Glomerular visceral epithelial cell (primary cell): ENCODE measurements at regions not wholly inside any gene's neighbourhood (a gene's known extent, or its start where the extent isn't known, plus 50 kb on each side); places are given as distances from the start of the nearest gene placed in this dataset.
"Not testable (repeated sequence)": the region's sequence is repeated elsewhere in the genome, so short reads cannot be mapped to it uniquely, and the experiment has no call there.

Experiments
- DNase-seq: peaks from one replicate; pipeline ENCODE4 v3.0.0-alpha.2; 2016; ENCODE audit errors: extremely low spot score

DNA sequence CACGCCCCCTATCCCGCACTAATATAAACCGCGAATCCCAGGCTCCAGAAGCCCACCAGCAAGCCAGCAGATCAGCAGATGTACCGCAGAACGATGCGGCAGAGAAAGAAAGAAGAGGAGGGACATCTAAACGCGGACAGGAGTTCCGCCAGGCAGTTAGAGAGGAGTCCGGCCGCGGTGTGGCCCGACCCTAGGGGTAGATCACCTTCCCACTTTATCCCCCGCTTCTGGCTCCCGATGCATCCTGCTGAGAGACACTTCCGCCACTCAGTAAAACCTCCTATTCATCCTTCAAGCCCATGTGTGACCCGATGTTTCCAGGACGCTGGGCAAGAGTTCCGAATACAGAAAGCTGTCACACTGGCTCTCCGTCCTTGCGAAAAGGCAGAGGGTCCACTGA lies 1046.8 kb downstream of the SLITRK5 start:
- DNase-seq, result no peak

DNA sequence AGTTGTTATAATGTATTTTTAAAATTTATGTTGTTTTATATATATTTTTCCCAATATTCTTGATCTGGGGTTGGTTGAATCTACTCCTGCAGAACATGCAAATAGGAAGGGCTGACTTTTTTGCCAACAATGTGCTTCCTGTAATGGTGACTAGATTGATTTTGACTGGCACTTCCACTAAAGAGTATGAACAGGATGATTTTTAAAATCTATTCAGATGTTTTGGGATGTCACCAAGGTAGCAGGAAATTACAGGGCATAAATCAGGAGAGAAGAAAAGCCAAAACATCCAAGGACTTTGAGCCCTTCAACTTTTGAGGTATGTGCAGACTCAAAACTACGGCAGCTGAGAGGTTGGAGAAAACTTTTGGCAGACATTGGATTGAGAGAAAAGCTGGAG lies 1047.6 kb downstream of the SLITRK5 start:
- DNase-seq, result no peak

DNA sequence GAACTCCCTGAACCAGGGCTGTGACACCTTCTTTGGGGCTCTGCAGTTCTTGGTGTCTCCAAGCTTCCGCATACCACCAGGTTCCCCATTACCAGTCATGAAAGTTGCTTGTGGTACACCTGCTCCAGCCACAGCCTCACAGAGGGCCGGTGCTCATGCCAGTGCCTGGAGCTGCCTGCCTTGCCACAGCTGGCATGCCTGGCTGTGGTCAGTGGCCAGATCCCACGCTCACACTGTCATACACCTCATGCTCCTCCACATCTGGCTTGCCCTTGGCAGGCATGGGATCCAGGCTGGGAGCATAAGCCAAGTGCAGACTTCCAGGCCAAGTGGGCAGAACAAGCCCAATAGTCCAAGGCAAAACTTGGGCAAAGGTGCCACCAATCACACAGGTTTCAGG lies 1054.9 kb downstream of the SLITRK5 start:
- no peak for DNase-seq

DNA sequence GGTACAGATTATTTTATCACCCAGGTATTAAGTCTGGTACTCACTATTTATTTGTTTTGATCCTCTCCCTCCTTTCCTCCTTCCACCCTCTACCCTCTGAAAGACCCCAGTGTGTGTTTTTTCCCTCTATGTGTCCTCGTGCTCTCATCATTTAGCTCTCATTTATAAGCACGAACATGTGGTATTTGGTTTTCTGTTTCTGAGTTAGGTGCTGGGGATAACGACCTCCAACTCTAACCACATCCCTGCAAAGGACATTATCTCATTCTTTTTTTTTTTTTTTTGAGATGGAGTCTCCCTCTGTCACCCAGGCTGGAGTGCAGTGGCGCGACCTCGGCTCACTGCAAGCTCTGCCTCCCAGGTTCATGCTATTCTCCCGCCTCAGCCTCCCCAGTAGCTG lies 1056.1 kb downstream of the SLITRK5 start:
- DNase-seq, result not testable (repeated sequence)

DNA sequence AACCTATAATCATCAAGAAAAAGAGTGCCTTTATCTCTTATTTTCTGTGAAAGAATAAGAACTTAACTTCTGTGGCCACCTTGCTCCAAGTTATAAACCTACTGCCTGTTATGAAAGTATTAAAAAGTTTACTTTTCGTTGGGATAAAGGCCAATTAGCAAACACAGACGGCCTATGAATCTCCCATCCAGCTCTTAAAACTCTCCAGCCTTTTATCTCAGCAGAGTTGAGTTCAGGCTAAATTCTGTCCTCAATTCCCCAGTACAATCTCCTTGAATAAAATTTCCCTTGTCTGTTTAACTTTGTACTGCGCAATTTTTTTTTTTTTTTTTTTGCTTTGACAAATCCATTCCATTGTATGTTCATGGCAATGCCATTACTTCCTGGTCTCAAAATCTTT lies 1058.4 kb downstream of the SLITRK5 start:
- no peak for DNase-seq

DNA sequence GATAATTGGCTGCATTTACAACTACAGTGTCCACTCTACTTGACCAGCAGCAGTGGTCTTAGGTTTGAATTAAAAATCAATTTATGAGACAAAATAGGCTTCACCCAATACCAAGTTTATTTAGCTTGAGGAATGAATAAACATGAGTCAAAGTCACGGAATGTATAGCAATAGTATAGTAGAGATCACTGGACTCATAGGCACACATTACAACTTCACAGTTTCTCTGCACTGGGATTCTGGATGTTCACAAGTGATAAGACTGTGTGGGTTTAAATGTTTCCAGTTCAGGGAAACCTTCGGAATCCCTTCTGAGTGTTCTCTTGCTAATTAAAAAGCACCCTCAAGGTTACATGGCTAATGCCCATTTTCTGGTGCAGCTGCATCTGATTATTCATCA lies 1064.9 kb downstream of the SLITRK5 start:
- DNase-seq, result no peak

DNA sequence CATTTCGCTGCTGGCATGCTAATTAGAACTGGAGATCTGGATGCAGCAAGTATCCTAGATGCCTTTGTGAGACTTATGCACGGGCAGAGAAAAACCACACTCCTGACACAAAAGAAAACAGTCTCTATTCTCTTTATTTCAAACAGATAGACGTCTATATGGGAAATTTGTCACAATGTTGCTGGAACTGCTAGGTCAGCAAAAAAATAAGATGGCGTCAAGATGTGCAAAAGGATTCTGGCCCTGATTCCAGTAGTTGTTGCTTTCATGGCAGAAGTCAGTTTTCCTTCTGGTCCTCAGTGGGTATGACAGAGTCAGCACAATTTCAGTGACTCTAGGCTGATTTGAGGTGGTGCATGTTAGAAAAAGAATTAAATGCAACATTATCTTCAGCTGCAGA lies 1068.0 kb downstream of the SLITRK5 start:
- no peak for DNase-seq

DNA sequence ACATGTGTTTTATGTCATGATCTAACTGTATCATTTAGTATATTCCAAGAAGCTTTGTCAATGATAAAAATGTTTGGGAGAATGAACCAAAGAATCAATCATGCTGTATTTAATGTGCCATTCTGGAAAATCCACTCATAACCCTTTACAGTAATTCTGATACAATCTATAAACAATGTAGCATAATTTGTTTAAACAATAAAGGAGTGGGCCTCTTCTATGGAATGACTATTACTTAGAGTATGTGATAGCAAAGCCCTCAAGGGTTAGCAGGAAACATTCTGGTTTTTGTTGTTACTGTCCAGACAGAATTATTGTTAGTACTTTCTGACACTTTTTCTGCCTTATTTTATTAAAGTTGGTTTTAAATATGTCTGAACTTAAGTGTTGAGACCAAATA lies 1073.1 kb downstream of the SLITRK5 start:
- no peak for DNase-seq

DNA sequence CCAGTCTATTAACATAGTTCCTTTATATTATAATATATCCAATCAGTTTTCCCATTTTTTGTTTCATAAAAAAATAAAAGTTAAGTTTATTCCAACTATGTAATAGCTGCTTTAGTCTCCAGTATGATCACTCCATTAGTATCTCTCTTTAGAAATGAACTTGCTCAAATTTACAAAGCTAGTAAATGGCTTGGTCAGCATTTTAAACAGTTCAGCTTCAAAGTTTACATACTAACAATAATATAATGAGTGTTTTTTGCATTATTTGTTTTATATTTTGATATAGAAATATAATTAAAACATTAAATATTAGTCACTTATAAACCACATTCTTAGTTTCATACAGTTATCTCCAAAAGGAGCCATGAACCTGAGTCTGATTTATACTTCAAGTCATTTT lies 1073.8 kb downstream of the SLITRK5 start:
- no peak for DNase-seq

DNA sequence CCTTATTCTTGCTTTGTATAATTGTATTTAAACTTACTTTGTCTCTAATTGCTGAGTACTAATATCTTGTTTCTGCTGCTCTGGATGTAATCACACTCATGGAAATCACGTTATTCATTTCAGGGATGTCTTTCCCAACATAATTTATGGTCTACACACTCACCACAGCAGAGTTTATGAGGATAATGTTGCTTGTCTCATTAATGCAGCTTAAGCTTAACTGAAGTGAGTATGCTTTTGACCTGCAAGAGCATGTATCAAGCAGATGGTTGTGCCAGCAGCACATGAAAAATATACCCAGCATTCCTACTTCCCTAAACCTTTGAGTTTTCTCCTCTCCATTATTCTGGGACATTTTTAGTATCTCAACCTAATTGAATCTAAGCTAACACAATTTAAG lies 1080.9 kb downstream of the SLITRK5 start:
- no peak for DNase-seq

DNA sequence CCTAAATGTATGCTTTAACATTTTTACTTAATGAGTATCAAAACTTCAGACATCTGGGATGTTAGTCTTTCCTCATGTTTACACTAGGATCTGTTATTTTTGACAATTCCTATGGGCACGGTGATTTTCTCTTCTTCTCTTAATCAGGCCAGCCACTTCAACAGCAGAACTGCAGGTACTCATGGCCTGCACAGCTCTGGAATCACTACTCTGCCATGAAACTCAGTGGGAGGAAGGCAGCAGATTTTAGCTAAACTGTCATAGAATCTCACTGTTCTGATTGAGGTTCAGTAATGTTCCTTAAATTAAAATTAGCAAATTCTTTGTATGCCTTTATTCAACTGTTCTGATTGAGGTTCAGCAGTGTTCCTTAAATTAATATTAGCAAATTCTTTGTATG lies 1083.0 kb downstream of the SLITRK5 start:
- DNase-seq, result no peak

DNA sequence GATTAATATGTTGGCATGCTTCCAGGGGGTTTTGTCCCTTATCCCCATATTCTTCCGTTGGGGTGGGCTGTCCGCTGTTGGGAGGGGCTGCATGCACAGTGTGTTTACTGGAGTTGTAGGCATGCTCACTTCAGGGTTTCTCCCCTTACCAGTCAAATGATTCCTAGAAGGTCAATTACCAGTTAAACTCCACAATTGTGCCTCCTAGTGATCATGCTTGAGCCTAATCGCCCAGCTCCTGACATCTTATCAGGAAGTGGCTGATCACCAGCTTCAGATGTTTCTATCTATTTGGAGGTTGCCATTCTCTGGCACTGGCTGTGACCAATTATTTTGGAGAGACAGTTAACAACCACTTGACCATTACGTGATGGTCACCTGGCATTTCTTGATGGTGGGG lies 1090.0 kb downstream of the SLITRK5 start:
- DNase-seq, result no peak

DNA sequence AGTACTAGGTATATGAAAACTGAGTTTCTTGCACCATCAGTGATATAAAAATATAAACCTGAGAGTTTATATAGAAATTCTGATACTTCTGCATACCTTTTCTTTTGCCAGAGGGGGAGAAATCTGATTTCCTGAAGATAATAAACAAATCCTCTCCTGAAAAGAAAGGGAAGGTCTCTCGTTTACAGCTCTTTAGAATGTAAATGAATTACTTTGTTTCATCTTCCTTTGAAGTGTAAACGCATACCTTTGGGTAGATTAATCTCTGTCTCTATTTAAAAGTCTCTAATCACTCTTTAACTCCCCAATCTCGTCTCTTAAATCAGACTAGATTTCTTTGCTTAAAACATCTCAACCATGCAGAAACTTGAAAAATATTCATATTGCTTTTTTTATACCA lies 1092.9 kb downstream of the SLITRK5 start:
- DNase-seq, result no peak

DNA sequence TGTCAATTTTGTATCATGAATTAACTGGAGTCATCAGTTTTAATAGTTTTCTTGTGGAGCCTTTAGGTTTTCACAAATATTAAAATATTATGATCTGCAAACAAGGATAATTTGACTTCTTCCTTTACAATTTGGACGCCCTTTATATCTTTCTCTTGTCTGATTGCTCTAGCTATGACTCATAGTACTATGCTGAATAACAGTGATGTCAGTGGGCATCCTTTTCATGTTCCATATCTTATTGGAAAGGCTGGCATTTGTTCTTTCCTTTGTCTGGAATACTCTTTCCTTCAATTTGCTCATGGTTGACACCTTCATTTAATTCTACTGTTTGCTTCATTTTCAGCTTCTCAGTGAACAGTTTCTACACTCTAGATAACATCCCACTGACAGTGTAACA lies 1129.3 kb downstream of the SLITRK5 start:
- no peak for DNase-seq

DNA sequence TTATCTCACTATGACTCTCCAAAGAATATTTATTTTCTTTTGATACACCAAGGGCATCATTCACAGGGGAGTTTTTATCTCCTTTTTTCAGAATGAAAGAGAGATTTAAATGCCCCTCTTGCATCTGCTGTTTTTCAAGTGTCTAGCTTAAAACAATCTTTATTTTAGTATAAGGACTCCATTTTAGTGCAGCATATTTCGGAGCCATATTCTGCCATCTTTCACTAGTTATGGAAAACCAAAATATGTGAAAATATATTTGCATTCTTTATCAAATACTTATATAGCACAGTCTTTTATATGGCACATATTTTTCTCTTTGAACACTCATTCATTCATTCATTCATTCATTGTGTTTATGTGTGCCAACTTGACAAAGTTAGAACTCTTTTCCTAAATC lies 1130.2 kb downstream of the SLITRK5 start:
- DNase-seq, result no peak

DNA sequence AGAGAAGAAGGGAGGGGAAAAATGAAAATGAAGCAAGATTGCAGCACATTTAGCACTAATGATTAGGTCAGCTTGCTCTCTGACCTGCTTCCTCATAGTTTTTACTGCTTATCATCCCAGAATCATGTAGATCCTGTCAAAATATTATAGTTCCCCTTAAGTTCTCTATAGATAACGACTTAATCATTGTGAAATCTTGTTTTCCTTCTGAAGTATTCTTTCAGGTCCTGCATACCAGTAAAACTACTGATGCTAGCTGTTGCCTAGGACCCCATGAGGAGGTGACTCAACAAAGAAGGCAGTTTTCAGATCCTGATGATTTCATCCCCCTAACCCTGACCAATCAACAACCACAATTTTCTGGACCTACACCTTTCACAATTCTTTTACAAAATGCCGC lies 1131.7 kb downstream of the SLITRK5 start:
- no peak for DNase-seq

DNA sequence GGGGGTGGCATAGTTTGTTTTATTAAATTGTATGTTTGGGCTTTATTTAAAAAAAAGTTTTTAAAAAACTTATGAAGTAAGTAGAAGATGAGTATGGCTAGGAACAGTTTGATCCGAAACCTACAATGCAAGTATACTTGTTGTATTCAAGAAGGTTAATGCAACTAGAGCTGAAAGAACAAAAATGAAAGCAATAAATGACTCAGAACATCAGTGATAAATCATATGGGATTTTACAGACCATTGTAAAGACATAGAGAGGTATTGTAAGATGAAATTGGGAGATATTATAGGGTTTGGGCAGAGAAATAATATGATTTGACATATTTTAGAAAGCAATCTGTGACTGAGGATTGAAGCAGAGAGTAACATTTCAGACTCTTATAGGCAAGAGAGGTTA lies 1135.3 kb downstream of the SLITRK5 start:
- DNase-seq, result no peak

DNA sequence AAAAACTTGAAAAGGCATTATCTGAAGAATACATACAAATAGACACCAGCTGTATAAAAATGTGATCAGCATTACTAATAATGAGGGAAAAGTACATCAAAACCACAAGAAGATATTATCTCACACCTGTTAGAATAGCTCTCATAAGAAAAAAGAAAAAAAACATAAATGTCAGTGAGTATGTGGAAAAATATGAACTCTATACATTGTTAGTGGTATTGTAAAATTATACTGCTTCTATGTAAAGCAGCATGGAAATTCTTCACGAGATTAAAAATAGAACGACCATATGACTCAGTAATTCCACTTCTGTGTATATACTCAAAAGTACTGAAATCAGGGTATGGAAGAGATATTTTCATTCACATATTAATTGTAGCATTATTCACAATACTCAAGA lies 1146.4 kb downstream of the SLITRK5 start:
- no peak for DNase-seq

DNA sequence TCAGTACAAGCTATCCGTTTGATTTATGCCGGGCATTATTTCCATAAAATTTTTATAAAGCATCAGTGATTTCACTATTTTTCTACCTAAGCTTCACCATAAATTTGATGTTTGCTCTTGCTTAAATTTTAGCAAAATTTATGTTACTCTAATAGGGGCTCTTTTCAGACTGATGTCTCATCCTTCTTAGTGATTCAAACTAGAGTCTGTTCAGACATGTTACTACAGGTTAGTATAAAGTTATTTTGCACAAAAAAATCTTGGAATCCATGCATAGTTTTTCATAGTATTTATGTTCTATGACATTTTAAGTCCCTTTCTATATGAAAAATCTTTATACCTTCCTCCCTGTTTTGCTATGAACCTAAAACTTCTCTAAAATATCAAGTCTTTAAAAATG lies 1151.9 kb downstream of the SLITRK5 start:
- no peak for DNase-seq

DNA sequence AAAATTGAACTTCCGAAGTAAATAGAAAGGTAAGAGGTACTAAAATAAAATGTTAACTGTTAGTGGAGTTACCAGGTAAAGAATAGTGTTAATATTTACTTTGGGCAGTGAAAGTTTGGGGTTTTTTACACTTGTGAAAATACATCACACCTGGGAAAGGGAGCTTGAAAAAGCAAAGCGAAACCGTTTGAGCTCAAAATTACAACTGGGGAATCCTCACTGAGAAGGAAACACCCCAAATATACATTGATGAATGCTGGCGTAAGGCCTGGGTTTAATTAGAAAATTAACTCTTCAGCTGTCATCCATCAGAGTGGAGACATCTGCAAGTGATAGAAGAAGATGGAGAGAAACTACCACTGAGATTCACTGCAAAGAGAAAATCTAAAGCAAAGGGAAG lies 1153.0 kb downstream of the SLITRK5 start:
- no peak for DNase-seq

DNA sequence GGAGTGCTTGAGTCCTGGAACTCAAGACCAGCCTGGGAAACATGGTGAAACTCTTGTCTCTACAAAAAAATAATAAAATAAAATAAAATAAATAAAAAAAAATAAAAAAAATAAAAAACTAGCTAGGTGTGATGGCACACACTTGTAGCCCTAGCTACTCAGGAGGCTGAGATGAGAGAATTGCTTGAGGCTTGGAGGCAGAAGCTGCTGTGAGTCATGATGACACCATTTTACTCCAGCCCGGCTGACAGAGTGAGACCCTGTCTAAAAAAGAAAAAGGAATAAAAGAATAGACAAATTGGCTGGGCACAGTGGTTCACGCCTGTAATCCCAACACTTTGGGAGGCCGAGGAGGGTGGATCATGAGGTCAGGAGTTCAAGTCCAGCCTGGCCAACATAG lies 1168.9 kb downstream of the SLITRK5 start:
- DNase-seq, result no peak

DNA sequence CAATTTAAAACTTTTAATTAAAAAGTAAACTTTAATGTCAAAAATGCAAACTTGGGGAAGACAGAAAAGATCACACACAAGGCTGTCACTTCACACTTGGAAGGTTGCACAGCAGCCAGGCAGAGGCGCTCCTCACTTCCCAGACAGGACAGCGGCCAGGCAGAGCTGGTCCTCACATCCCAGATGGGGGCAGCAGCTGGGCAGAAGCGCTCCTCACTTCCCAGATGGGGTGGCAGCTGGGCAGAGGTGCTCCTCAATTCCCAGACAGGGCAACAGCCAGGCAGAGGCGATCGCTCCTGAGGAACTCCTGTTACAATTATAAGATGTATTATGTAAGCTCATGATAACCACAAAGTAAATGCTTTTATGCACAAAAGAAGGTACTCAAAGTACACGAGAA lies 1181.1 kb downstream of the SLITRK5 start:
- DNase-seq, result not testable (repeated sequence)

DNA sequence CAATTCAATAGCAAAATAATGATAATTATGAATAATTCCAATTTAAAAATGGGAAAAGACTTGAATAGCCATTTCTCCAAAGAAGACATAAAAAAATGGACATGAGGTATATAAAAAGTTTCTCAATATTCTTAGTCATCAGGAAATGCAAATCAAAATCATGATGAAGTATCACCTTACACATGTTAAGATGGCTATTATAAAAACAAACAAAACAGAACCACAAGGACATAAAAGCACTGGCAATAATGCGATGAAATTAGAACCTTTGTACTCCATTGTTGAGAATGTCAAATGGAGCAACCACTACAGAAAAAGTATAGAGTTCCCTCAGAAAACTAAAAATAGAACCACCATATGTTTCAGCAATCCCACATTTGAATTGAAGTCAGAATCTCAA lies 1186.1 kb downstream of the SLITRK5 start:
- no peak for DNase-seq

DNA sequence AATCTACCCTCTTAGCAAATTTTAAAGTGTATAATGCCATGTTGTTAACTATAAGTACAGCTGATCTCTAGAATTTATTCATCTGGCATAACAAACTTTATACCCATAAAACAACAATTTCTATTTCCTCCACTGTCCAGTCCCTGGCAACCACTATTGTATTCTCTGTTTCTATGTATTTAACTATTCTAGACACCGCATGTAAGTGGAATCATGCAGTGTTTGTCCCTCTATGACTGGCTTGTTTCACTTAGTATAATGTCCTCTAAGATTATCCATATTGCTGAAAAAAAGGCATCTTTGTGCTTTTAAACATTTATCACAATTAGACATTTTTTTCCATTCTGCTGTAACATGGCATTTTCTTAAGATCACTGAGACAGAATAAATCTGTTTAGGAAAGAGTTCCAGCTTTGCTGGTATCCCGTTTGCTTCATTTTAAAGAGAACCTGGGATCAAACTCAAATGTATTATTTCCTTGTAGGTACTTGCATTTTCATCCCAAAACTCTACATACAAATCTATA lies 1191.0 kb downstream of the SLITRK5 start:
- no peak for DNase-seq

DNA sequence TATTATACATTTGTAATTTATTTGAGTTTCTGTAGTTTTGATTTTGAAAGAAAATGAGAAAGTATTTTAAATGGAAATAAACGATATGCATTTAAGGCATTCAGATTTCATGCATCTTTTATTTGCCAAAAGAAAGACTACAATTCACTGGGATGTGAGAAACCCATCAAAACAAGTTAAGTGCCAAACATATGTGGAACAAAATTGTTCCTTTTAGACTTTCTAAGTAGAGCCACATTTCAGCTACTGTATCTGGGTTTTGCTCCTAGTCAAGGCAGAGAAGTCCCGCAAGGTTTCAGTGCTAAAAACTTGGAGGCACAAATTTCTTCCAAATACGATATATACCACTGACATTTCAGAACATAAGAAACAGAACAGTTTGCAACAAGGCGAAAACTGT lies 1191.9 kb downstream of the SLITRK5 start:
- no peak for DNase-seq
